Smooth muscle cell (in vitro differentiated cells): ENCODE measurements at regions not wholly inside any gene's neighbourhood (a gene's known extent, or its start where the extent isn't known, plus 50 kb on each side); places are given as distances from the start of the nearest gene placed in this dataset.

Experiments used
- DNase-seq: peaks from one replicate; lab custom pipeline; 2025; ENCODE audit not compliant: unreplicated experiment; lab: John Stamatoyannopoulos, UW
- H2AFZ ChIP-seq: fragments of 200-600 bp; sonication (generic); 2 replicates; pipeline ENCODE4 v1.6.0; 2016; ENCODE audit warnings: antibody characterized with exemption, low read depth, mild to moderate bottlenecking
- H3F3A ChIP-seq: fragments of 200-600 bp; sonication (generic); 2 replicates; pipeline ENCODE4 v1.6.0; 2017; ENCODE audit warnings: antibody characterized with exemption, low read depth
- H3K27ac ChIP-seq: fragments of 200-600 bp; sonication (generic); 2 replicates; pipeline ENCODE4 v1.5.1; 2016; ENCODE audit warnings: low read depth, mild to moderate bottlenecking
- H3K27me3 ChIP-seq: fragments of 200-600 bp; sonication (generic); 2 replicates; pipeline ENCODE4 v1.6.1; 2016; ENCODE audit warnings: low read depth, mild to moderate bottlenecking
- H3K36me3 ChIP-seq: fragments of 200-600 bp; sonication (generic); 2 replicates; pipeline ENCODE4 v1.5.1; 2016; ENCODE audit warnings: low read depth
- H3K4me1 ChIP-seq: fragments of 200-600 bp; sonication (generic); 2 replicates; pipeline ENCODE4 v1.5.1; 2016; ENCODE audit warnings: low read depth
- H3K4me2 ChIP-seq: fragments of 200-600 bp; sonication (generic); 2 replicates; pipeline ENCODE4 v1.6.0; 2016; ENCODE audit warnings: mild to moderate bottlenecking
- H3K4me3 ChIP-seq: fragments of 200-600 bp; sonication (generic); 2 replicates; pipeline ENCODE4 v1.5.1; 2016; ENCODE audit warnings: mild to moderate bottlenecking
- H3K79me2 ChIP-seq: fragments of 200-600 bp; sonication (generic); 2 replicates; pipeline ENCODE4 v1.6.0; 2016; ENCODE audit warnings: low read depth, mild to moderate bottlenecking
- H3K9ac ChIP-seq: fragments of 200-600 bp; sonication (generic); 2 replicates; pipeline ENCODE4 v1.6.0; 2016; ENCODE audit warnings: low read depth
- H3K9me3 ChIP-seq: fragments of 200-600 bp; sonication (generic); replicated peaks from 2 replicates; pipeline ENCODE4 v1.5.1; 2016; ENCODE audit warnings: low read depth
- H4K20me1 ChIP-seq: fragments of 200-600 bp; sonication (generic); 2 replicates; pipeline ENCODE4 v1.6.0; 2016; ENCODE audit warnings: low read depth
- WGBS: methylation state at CpG from one replicate; pipeline ENCODE4 v1.1.7; 2016; ENCODE audit warnings: low lambda C conversion rate; 5-methylcytosine and 5-hydroxymethylcytosine counted together
- TF ChIP-seq, protein P1 (sequence below): fragments of 200-600 bp; sonication (generic); IDR thresholded peaks from 2 replicates; pipeline ENCODE4 v1.5.1; 2017; ENCODE audit warnings: borderline replicate concordance, mild to moderate bottlenecking, antibody characterized with exemption; ENCODE audit not compliant: insufficient read depth, poor library complexity, severe bottlenecking

DNA sequence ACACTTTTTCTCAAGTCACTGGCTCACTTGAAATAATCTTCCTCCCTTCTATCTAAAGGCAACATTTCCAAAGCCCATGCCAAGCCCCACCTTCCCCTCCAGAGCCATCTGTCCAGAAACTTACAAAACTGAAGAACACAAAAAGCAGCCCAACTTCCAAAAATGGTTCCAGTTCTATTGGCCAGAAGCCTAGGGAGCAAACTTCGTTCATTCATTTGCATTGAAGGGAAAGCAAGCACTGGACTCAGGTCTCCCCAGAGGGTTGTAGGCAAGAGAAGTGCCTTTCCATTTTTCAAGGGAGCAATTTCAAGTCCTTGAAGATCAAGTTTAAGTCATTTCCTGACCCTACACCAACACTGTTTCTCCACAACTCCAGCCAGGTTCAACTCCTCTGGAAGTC lies 585.0 kb downstream of the BCL11A start:
- DNase-seq, result no peak
- no peaks in the 10 kb centered on the region for H3F3A ChIP-seq
- no peak overlapping the region for H3K9ac ChIP-seq
- no peaks in the 10 kb centered on the region for H3K9me3 ChIP-seq
- H3K27me3 ChIP-seq, result no peaks in the 10 kb centered on the region
- WGBS, result 69% methylated on average over 1 of the region's 1 CpG
- no peaks in the 10 kb centered on the region for H3K79me2 ChIP-seq
- no peaks in the 10 kb centered on the region for H4K20me1 ChIP-seq
- TF ChIP-seq, protein P1, sequence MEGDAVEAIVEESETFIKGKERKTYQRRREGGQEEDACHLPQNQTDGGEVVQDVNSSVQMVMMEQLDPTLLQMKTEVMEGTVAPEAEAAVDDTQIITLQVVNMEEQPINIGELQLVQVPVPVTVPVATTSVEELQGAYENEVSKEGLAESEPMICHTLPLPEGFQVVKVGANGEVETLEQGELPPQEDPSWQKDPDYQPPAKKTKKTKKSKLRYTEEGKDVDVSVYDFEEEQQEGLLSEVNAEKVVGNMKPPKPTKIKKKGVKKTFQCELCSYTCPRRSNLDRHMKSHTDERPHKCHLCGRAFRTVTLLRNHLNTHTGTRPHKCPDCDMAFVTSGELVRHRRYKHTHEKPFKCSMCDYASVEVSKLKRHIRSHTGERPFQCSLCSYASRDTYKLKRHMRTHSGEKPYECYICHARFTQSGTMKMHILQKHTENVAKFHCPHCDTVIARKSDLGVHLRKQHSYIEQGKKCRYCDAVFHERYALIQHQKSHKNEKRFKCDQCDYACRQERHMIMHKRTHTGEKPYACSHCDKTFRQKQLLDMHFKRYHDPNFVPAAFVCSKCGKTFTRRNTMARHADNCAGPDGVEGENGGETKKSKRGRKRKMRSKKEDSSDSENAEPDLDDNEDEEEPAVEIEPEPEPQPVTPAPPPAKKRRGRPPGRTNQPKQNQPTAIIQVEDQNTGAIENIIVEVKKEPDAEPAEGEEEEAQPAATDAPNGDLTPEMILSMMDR, result no peak
- no peak overlapping the region for H3K4me2 ChIP-seq
- no peak overlapping the region for H2AFZ ChIP-seq
- no peak overlapping the region for H3K4me3 ChIP-seq
- H3K36me3 ChIP-seq, result no peaks in the 10 kb centered on the region
- H3K4me1 ChIP-seq, result no peaks in the 10 kb centered on the region
- no peak overlapping the region for H3K27ac ChIP-seq

DNA sequence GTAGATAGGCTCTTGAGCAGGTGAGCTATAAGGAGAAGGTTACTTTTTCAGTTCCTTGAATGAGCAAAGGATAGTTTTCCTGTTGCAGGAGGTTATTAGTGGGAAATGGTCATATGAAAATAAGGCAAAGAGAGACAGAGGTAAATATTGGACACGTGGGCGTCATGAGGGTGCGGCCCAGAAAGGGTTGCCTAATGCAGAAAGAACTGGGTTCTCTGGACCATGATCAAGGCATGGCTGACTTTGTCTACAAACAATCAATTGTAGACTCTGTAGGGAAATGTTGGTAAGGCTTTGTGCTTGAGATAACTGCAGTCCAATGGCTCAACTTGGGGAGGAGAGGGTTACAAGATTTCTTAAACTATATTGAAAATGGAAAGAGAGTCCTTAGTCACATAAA lies 585.8 kb downstream of the BCL11A start:
- no peak for DNase-seq
- H3K27ac ChIP-seq, result no peak overlapping the region
- no peak overlapping the region for H2AFZ ChIP-seq
- H3K4me1 ChIP-seq, result no peaks in the 10 kb centered on the region
- TF ChIP-seq, protein P1, result no peak
- no peaks in the 10 kb centered on the region for H3K36me3 ChIP-seq
- no peaks in the 10 kb centered on the region for H3K9me3 ChIP-seq
- no peaks in the 10 kb centered on the region for H4K20me1 ChIP-seq
- H3K27me3 ChIP-seq, result no peaks in the 10 kb centered on the region
- H3K79me2 ChIP-seq, result no peaks in the 10 kb centered on the region
- H3K4me3 ChIP-seq, result no peak overlapping the region
- no peaks in the 10 kb centered on the region for H3F3A ChIP-seq
- no peak overlapping the region for H3K9ac ChIP-seq
- WGBS, result 94% methylated on average over 3 of the region's 3 CpGs
- no peak overlapping the region for H3K4me2 ChIP-seq

DNA sequence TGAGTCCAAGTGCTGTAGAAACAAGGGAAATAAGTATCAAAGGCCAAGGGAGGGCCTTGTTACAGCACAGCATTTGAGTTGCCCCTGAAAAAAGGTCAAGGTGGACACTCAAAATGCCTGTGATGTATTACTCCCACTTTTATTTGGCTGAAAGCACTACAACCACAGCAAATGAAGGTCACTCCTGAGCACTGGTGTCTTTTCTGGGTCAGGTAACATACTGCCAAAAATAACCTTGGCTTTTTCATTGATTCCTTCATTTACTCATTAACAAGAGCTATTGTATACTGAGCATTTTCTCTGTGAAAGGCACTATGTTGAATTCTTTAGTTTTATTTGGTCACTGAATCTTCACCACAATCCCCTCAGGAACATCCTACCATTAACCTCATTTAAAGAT lies 590.3 kb downstream of the BCL11A start:
- DNase-seq, result no peak
- no peaks in the 10 kb centered on the region for H3K79me2 ChIP-seq
- H3F3A ChIP-seq, result no peaks in the 10 kb centered on the region
- no peak overlapping the region for H2AFZ ChIP-seq
- no peaks in the 10 kb centered on the region for H4K20me1 ChIP-seq
- no peak overlapping the region for H3K9ac ChIP-seq
- H3K36me3 ChIP-seq, result no peaks in the 10 kb centered on the region
- H3K4me3 ChIP-seq, result no peak overlapping the region
- H3K27ac ChIP-seq, result no peak overlapping the region
- no peaks in the 10 kb centered on the region for H3K9me3 ChIP-seq
- no peak overlapping the region for H3K4me2 ChIP-seq
- no peaks in the 10 kb centered on the region for H3K4me1 ChIP-seq
- TF ChIP-seq, protein P1, result no peak
- H3K27me3 ChIP-seq, result no peaks in the 10 kb centered on the region

DNA sequence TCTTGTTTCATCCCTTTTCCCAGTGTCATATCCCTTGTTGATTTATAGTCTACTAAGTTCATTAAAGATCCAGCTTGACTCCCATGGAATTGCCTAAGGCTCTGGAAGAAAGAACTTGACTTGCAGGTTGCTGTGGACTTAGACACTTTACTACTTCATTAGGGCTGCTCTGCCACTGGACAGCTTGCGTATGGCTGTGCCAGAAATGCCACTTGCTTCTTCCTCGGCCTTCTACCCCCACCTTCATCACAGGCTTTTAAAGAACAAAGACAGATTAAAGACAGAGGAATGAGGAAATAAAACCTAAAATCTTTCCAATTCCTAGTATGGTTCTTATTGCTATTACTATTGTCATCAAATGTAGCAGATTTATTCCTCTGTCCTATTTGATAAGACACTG lies 591.7 kb downstream of the BCL11A start:
- no peaks in the 10 kb centered on the region for H3K27me3 ChIP-seq
- no peak for DNase-seq
- H2AFZ ChIP-seq, result no peak overlapping the region
- H3K4me1 ChIP-seq, result no peaks in the 10 kb centered on the region
- H3K79me2 ChIP-seq, result no peaks in the 10 kb centered on the region
- TF ChIP-seq, protein P1, result no peak
- no peaks in the 10 kb centered on the region for H3F3A ChIP-seq
- no peak overlapping the region for H3K27ac ChIP-seq
- no peak overlapping the region for H3K9ac ChIP-seq
- no peaks in the 10 kb centered on the region for H4K20me1 ChIP-seq
- H3K9me3 ChIP-seq, result no peaks in the 10 kb centered on the region
- no peak overlapping the region for H3K4me3 ChIP-seq
- H3K36me3 ChIP-seq, result no peaks in the 10 kb centered on the region
- WGBS, result 79% methylated on average over 2 of the region's 2 CpGs
- H3K4me2 ChIP-seq, result no peak overlapping the region
